SK-N-MC (cell line): ENCODE measurements at regions not wholly inside any gene's neighbourhood (a gene's known extent, or its start where the extent isn't known, plus 50 kb on each side); places are given as distances from the start of the nearest gene placed in this dataset.

Experiments used
- DNase-seq: peaks from one replicate; pipeline ENCODE4 v3.0.0-alpha.2; 2011; ENCODE audit warnings: low read depth, low spot score
- H3K27ac ChIP-seq: fragments of 200-600 bp; sonication (generic); 2 replicates; pipeline ENCODE4 v1.5.1; 2016; ENCODE audit warnings: mixed run types
- H3K36me3 ChIP-seq: fragments of 200-600 bp; sonication (generic); 2 replicates; pipeline ENCODE4 v1.6.1; 2017; ENCODE audit warnings: antibody characterized with exemption, low read length, mixed read lengths; ENCODE audit not compliant: insufficient read depth
- H3K4me3 ChIP-seq: fragments of 200-600 bp; sonication (generic); 2 replicates; pipeline ENCODE4 v1.5.1; 2016
- H3K9ac ChIP-seq: fragments of 200-600 bp; sonication (generic); 2 replicates; pipeline ENCODE4 v1.8.0; 2017; ENCODE audit warnings: mixed run types, mixed read lengths; ENCODE audit not compliant: insufficient read length
- H3K9me3 ChIP-seq: fragments of 200-600 bp; sonication (generic); 2 replicates; pipeline ENCODE4 v1.6.1; 2017; ENCODE audit warnings: low read depth, mild to moderate bottlenecking, antibody characterized with exemption, low read length, moderate library complexity, mixed read lengths
- EZH2 ChIP-seq: fragments of 200-600 bp; sonication (generic); IDR thresholded peaks from one replicate; pipeline ENCODE4 v1.6.1; 2017; ENCODE audit warnings: antibody characterized with exemption
- FOXP2 ChIP-seq: optimal IDR thresholded peaks from 2 replicates; pipeline ENCODE3; 2011; ENCODE audit warnings: mild to moderate bottlenecking, moderate library complexity; ENCODE audit not compliant: insufficient read depth; ENCODE audit errors: extremely low read length, control extremely low read depth
- POLR2AphosphoS5 ChIP-seq: IDR thresholded peaks from 2 replicates; pipeline ENCODE4 v1.6.1; 2012; ENCODE audit warnings: mild to moderate bottlenecking, low read depth, low read length, borderline replicate concordance

GRCh38 chr12:124449623-124450375 is 117.6 kb downstream of the NCOR2 start:
- Histone ChIP-seq H3K4me3 (no peak overlapping the region), H3K27ac (no peak overlapping the region), H3K36me3 (peaks cover 7% of the 10 kb centered on the region; the same call in 1 of the 2 replicates), H3K9me3 (no peaks in the 10 kb centered on the region), H3K9ac (no peak overlapping the region)
- DNase-seq, result no peak
- TF ChIP-seq EZH2 (no peak), POLR2AphosphoS5 (no peak), FOXP2 (no peak)

GRCh38 chr12:124448955-124449622 is 118.3 kb downstream of the NCOR2 start:
- Histone ChIP-seq H3K36me3 (peaks cover 3% of the 10 kb centered on the region; the same call in 1 of the 2 replicates), H3K9me3 (no peaks in the 10 kb centered on the region), H3K27ac (no peak overlapping the region), H3K9ac (no peak overlapping the region), H3K4me3 (no peak overlapping the region)
- no peak for TF ChIP-seq EZH2
- no peak for TF ChIP-seq FOXP2
- no peak for TF ChIP-seq POLR2AphosphoS5
- DNase-seq, result no peak

- Histone ChIP-seq H3K4me3 (no peak overlapping the region), H3K36me3 (peaks cover 3% of the 10 kb centered on the region; the same call in 1 of the 2 replicates), H3K27ac (no peak overlapping the region), H3K9me3 (no peaks in the 10 kb centered on the region), H3K9ac (no peak overlapping the region)
- no peak for TF ChIP-seq EZH2
- no peak for TF ChIP-seq POLR2AphosphoS5
- TF ChIP-seq FOXP2, result no peak
- DNase-seq, result no peak
These were observed 119.0 kb downstream of the NCOR2 start for GRCh38 chr12:124448241-124448954.

- no peaks in the 10 kb centered on the region for H3K9me3 ChIP-seq
- no peak overlapping the region for H3K27ac ChIP-seq
- no peak for TF ChIP-seq FOXP2
- no peak for TF ChIP-seq POLR2AphosphoS5
- no peak for TF ChIP-seq EZH2
- DNase-seq, result no peak
- no peak overlapping the region for H3K9ac ChIP-seq
- no peak overlapping the region for H3K4me3 ChIP-seq
- H3K36me3 ChIP-seq, result peaks cover 7% of the 10 kb centered on the region; the same call in 1 of the 2 replicates
These were observed 121.0 kb downstream of the NCOR2 start for GRCh38 chr12:124446364-124446763.

- DNase-seq, result no peak
- no peak overlapping the region for H3K4me3 ChIP-seq
- no peak overlapping the region for H3K27ac ChIP-seq
- TF ChIP-seq POLR2AphosphoS5 (no peak), FOXP2 (no peak), EZH2 (no peak)
- no peak overlapping the region for H3K9ac ChIP-seq
- H3K36me3 ChIP-seq, result peaks cover 7% of the 10 kb centered on the region; the same call in 1 of the 2 replicates
- H3K9me3 ChIP-seq, result no peaks in the 10 kb centered on the region
These were observed 121.6 kb downstream of the NCOR2 start for GRCh38 chr12:124445826-124446225.

- no peak for DNase-seq
- H3K27ac ChIP-seq, result no peak overlapping the region
- TF ChIP-seq POLR2AphosphoS5 (no peak), EZH2 (no peak), FOXP2 (no peak)
These were observed 122.2 kb downstream of the NCOR2 start for GRCh38 chr12:124445121-124445718.

GRCh38 chr12:124443931-124444712 is 123.3 kb downstream of the NCOR2 start:
- Histone ChIP-seq H3K36me3 (peaks cover 7% of the 10 kb centered on the region; the same call in 1 of the 2 replicates), H3K4me3 (no peak overlapping the region), H3K9ac (no peak overlapping the region), H3K9me3 (no peaks in the 10 kb centered on the region), H3K27ac (no peak overlapping the region)
- no peak for TF ChIP-seq POLR2AphosphoS5
- TF ChIP-seq FOXP2, result no peak
- no peak for TF ChIP-seq EZH2
- DNase-seq, result no peak

More at GRCh38 chr12:124445121-124445718, 122.2 kb downstream of the NCOR2 start:
- Histone ChIP-seq H3K4me3 (no peak overlapping the region), H3K36me3 (peaks cover 7% of the 10 kb centered on the region; the same call in 1 of the 2 replicates), H3K9me3 (no peaks in the 10 kb centered on the region), H3K9ac (no peak overlapping the region)
